ENCODE measurements at regions not wholly inside any gene's neighbourhood (a gene's known extent, or its start where the extent isn't known, plus 50 kb on each side); places are given as distances from the start of the nearest gene placed in this dataset.

DNA sequence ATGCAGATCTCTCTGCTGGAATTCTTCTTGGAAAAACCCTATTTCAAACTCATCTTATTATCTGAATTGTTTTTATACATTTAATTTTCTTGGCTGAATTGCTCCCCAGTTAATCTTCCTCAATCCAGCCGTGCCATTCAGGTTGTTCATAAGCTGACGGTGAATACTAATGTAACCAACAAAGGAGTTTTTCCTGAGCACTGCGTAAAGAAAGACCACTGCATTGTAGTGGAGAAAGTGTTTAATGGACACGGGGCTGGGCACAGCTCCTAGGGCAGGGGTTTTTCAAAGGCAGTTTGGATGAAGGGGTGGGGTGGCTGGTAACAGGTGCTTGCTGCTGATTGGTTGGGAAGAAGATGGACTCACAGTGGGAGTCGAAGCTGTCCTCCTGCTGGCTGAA, 820.3 kb downstream of the ADGRL2 start:
- TF ChIP-seq, protein P1, sequence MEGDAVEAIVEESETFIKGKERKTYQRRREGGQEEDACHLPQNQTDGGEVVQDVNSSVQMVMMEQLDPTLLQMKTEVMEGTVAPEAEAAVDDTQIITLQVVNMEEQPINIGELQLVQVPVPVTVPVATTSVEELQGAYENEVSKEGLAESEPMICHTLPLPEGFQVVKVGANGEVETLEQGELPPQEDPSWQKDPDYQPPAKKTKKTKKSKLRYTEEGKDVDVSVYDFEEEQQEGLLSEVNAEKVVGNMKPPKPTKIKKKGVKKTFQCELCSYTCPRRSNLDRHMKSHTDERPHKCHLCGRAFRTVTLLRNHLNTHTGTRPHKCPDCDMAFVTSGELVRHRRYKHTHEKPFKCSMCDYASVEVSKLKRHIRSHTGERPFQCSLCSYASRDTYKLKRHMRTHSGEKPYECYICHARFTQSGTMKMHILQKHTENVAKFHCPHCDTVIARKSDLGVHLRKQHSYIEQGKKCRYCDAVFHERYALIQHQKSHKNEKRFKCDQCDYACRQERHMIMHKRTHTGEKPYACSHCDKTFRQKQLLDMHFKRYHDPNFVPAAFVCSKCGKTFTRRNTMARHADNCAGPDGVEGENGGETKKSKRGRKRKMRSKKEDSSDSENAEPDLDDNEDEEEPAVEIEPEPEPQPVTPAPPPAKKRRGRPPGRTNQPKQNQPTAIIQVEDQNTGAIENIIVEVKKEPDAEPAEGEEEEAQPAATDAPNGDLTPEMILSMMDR (conservative IDR thresholded peaks at IDR 0.05), result no peak
- no peak for TF ChIP-seq ZFX (IDR thresholded peaks at IDR 0.05)

Measured in C4-2B (cell line).